IMR-90 (cell line): ENCODE measurements at regions not wholly inside any gene's neighbourhood (a gene's known extent, or its start where the extent isn't known, plus 50 kb on each side); places are given as distances from the start of the nearest gene placed in this dataset.

Experiments
- ATAC-seq: fragments of 200-7000 bp; cut with Tn5 transposase; 2 replicates; pipeline ENCODE4 v1.9.1; 2020; ENCODE audit warnings: low read depth, mild to moderate bottlenecking, moderate library complexity
- BruUV-seq: library from RNA; stranded (reverse); fragments of 400-500 nt; replicated peaks from 2 replicates; lab custom pipeline; 2021; lab: Mats Ljungman, UMichigan
- CTCF ChIA-PET: fragments of 300-600 bp; formaldehyde crosslinking; extraction: SDS; loops from one replicate; lab custom pipeline; 2021; ENCODE audit warnings: antibody characterized with exemption; lab: Yijun Ruan, JAX
- POLR2A ChIA-PET: fragments of 300-600 bp; sonication (Branson Sonifier 250); formaldehyde crosslinking; loops from one replicate; lab custom pipeline; 2022; ENCODE audit warnings: antibody characterized with exemption; ENCODE audit not compliant: unreplicated experiment; lab: Charles Lee
- DNase-seq: peaks from one replicate; pipeline ENCODE4 v3.0.0; 2013
- H2AFZ ChIP-seq: replicated peaks from 2 replicates; pipeline ENCODE3; 2013; ENCODE audit warnings: low read length, mild to moderate bottlenecking; ENCODE audit not compliant: poor library complexity
- H2AK5ac ChIP-seq: 2 replicates; pipeline ENCODE4 v1.6.1; 2013; ENCODE audit warnings: low read depth, low read length, inconsistent platforms
- H2AK9ac ChIP-seq: replicated peaks from 2 replicates; pipeline ENCODE3; 2013; ENCODE audit warnings: mild to moderate bottlenecking, low read depth, low read length, moderate library complexity; ENCODE audit not compliant: poor library complexity
- H2BK120ac ChIP-seq: 2 replicates; pipeline ENCODE4 v1.6.1; 2013; ENCODE audit warnings: low read depth, low read length, inconsistent platforms
- H2BK15ac ChIP-seq: 3 replicates; pipeline ENCODE4 v1.6.1; 2013; ENCODE audit warnings: low read depth, low read length, inconsistent platforms
- H2BK20ac ChIP-seq: 2 replicates; pipeline ENCODE4 v1.6.1; 2013; ENCODE audit warnings: low read depth, mild to moderate bottlenecking, inconsistent platforms, low read length, moderate library complexity
- H2BK5ac ChIP-seq: 2 replicates; pipeline ENCODE4 v1.6.1; 2013; ENCODE audit warnings: mild to moderate bottlenecking, low read depth, low read length, inconsistent platforms; ENCODE audit not compliant: poor library complexity, severe bottlenecking
- H3K14ac ChIP-seq: replicated peaks from 2 replicates; pipeline ENCODE4 v1.6.1; 2013; ENCODE audit warnings: low read depth, low read length, inconsistent platforms
- H3K18ac ChIP-seq: 2 replicates; pipeline ENCODE4 v1.6.1; 2013; ENCODE audit warnings: low read depth, low read length, control low read depth
- H3K23ac ChIP-seq: 2 replicates; pipeline ENCODE4 v1.6.1; 2013; ENCODE audit warnings: low read depth, low read length, inconsistent platforms
- H3K27ac ChIP-seq: 2 replicates; pipeline ENCODE4 v1.5.1; 2013; ENCODE audit warnings: mild to moderate bottlenecking, control low read depth, low read length; ENCODE audit not compliant: insufficient read depth
- H3K27me3 ChIP-seq: 2 replicates; pipeline ENCODE4 v1.6.1; 2013; ENCODE audit warnings: low read length; ENCODE audit not compliant: control insufficient read depth, insufficient read depth
- H3K36me3 ChIP-seq: 2 replicates; pipeline ENCODE4 v1.6.1; 2013; ENCODE audit warnings: low read length, mixed read lengths; ENCODE audit not compliant: control insufficient read depth, insufficient read depth
- H3K4ac ChIP-seq: 2 replicates; pipeline ENCODE4 v1.6.1; 2013; ENCODE audit warnings: low read depth, low read length, inconsistent platforms
- H3K4me1 ChIP-seq: 2 replicates; pipeline ENCODE4 v1.6.1; 2013; ENCODE audit warnings: low read length, mixed read lengths; ENCODE audit not compliant: control insufficient read depth, insufficient read depth
- H3K4me2 ChIP-seq: 2 replicates; pipeline ENCODE4 v1.6.1; 2013; ENCODE audit warnings: low read depth, mild to moderate bottlenecking, control low read depth, low read length, moderate library complexity
- H3K4me3 ChIP-seq: 2 replicates; pipeline ENCODE4 v1.5.1; 2013; ENCODE audit warnings: low read depth, mild to moderate bottlenecking, control low read depth, low read length, moderate library complexity; ENCODE audit not compliant: insufficient read depth
- H3K56ac ChIP-seq: 2 replicates; pipeline ENCODE4 v1.6.1; 2013; ENCODE audit warnings: low read length, inconsistent platforms; ENCODE audit not compliant: insufficient read depth; ENCODE audit errors: extremely low read depth
- H3K79me1 ChIP-seq, 2 experiments: 2 replicates each; pipeline ENCODE4 v1.6.1; 2013; ENCODE audit warnings: low read length in 2 of 2, inconsistent platforms in 1 of 2, low read depth in 1 of 2
- H3K9ac ChIP-seq: 2 replicates; pipeline ENCODE4 v1.6.1; 2013; ENCODE audit warnings: low read depth, low read length, control low read depth
- H3K9me1 ChIP-seq: 2 replicates; pipeline ENCODE4 v1.6.1; 2013; ENCODE audit warnings: low read length, inconsistent platforms; ENCODE audit not compliant: insufficient read depth
- H3K9me3 ChIP-seq: 2 replicates; pipeline ENCODE4 v1.6.1; 2013; ENCODE audit warnings: low read length; ENCODE audit not compliant: control insufficient read depth, insufficient read depth
- H4K20me1 ChIP-seq: 2 replicates; pipeline ENCODE4 v1.6.1; 2013; ENCODE audit warnings: low read length, inconsistent platforms; ENCODE audit not compliant: insufficient read depth
- H4K5ac ChIP-seq: 2 replicates; pipeline ENCODE4 v1.6.1; 2013; ENCODE audit warnings: mild to moderate bottlenecking, low read depth, low read length, control low read depth
- H4K8ac ChIP-seq, 2 experiments: 2 replicates each; pipeline ENCODE4 v1.6.1; 2013; ENCODE audit warnings: low read depth in 2 of 2, low read length in 2 of 2, control low read depth in 1 of 2, inconsistent platforms in 1 of 2
- H4K91ac ChIP-seq: 2 replicates; pipeline ENCODE4 v1.6.1; 2013; ENCODE audit warnings: low read depth, low read length, inconsistent platforms; ENCODE audit not compliant: insufficient read depth
- MAFK ChIP-seq: IDR thresholded peaks from 2 replicates; pipeline ENCODE4 v1.6.1; 2012; ENCODE audit warnings: low read depth, low read length, improper control_type of control experiment
- MAZ ChIP-seq: IDR thresholded peaks from 2 replicates; pipeline ENCODE4 v1.6.1; 2012; ENCODE audit warnings: low read depth, mild to moderate bottlenecking, low read length, improper control_type of control experiment, moderate library complexity, borderline replicate concordance
- WGBS, 2 experiments: methylation state at CpG; one replicate each; pipeline versions ENCODE4 v1.1.5 to v1.1.7; 2013; ENCODE audit warnings: missing lambda C conversion rate in 2 of 2; ENCODE audit not compliant: insufficient read length in 1 of 2; ENCODE audit errors: extremely low coverage in 2 of 2; 5-methylcytosine and 5-hydroxymethylcytosine counted together
- dilution Hi-C: fragments of 300-500 bp; cut with HindIII; formaldehyde crosslinking; loops from one replicate; pipeline ENCODE4 v1.14.3; 2018; ENCODE audit warnings: low sequenced_read_pairs; ENCODE audit not compliant: unreplicated experiment
- in situ Hi-C: fragments of 300-500 bp; cut with MboI; formaldehyde crosslinking; loops from 3 replicates; pipeline ENCODE4 v1.14.3; 2019; ENCODE audit warnings: low sequenced_read_pairs, inconsistent platforms, mixed read lengths
- intact Hi-C: fragments of 100-400 bp; cut with micrococcal nuclease; formaldehyde crosslinking; loops from 2 replicates; pipeline ENCODE4 v1.10.0; 2022
- TF ChIP-seq, protein P1 (sequence below): fragments of 150-350 bp; IDR thresholded peaks from 2 replicates; pipeline ENCODE4 v1.6.1; 2017; ENCODE audit warnings: mild to moderate bottlenecking, antibody characterized with exemption, low read length, low read depth
- TF ChIP-seq, protein P2 (sequence below): conservative IDR thresholded peaks from 2 replicates; pipeline ENCODE4 v1.5.1; 2012; ENCODE audit warnings: mild to moderate bottlenecking, low read depth, low read length, improper control_type of control experiment

DNA sequence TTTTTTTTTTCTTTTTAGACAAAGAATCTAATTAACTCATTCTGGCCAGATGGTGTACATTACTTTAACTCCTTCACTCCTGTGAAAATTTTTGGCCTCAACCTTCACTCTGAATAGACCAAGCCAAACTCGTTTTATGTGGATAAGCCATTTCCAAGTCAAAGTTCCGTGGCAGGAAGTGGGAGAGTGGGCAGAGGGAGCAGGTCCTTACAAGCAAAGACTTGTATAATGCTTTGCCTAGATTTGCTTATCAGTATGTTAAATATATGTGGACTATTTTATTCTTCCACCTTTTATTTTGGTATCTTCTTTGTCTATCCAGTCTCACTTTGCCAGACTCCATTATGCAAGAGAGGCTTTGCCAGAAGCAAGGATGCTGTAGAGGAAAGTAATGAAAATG lies 178.1 kb upstream of the TNP1 start:
- H4K5ac ChIP-seq = peak overlapping the region; percentile 74; the same call in 1 of the 2 replicates
- H2BK15ac ChIP-seq = no peak overlapping the region
- no peak overlapping the region for H2BK5ac ChIP-seq
- ATAC-seq (no peak), DNase-seq (no peak)
- H3K9me3 ChIP-seq = no peaks in the 10 kb centered on the region
- no peak overlapping the region for H3K56ac ChIP-seq
- H2AK5ac ChIP-seq = no peak overlapping the region; the same call in 1 of the 2 replicates
- H3K4me1 ChIP-seq = peaks cover 11% of the 10 kb centered on the region; the same call in 1 of the 2 replicates
- CTCF ChIA-PET = no interaction called here
- no peak overlapping the region for H2AK9ac ChIP-seq
- no peaks in the 10 kb centered on the region for H4K20me1 ChIP-seq
- POLR2A ChIA-PET = no interaction called here
- peak overlapping the region; percentile 44; the same call in 1 of the 2 replicates for H4K91ac ChIP-seq
- no peaks in the 10 kb centered on the region for H3K36me3 ChIP-seq
- no peak overlapping the region for H3K9ac ChIP-seq
- no peaks in the 10 kb centered on the region; the same call in 1 of the 2 replicates for H3K27me3 ChIP-seq
- dilution Hi-C loops (no loop called here), in situ Hi-C loops (no loop called here), intact Hi-C loops (no loop called here)
- H3K14ac ChIP-seq = 0 out of 2 replicates have a peak overlapping the region, but pooled peaks have one; percentile 55
- no CpG with 5 or more reads among the region's 2 CpGs for WGBS, 2 experiments
- no peak overlapping the region for H2BK20ac ChIP-seq
- no peak overlapping the region for H3K4me3 ChIP-seq
- TF ChIP-seq, protein P1, sequence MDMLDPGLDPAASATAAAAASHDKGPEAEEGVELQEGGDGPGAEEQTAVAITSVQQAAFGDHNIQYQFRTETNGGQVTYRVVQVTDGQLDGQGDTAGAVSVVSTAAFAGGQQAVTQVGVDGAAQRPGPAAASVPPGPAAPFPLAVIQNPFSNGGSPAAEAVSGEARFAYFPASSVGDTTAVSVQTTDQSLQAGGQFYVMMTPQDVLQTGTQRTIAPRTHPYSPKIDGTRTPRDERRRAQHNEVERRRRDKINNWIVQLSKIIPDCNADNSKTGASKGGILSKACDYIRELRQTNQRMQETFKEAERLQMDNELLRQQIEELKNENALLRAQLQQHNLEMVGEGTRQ = no peak
- no peak for TF ChIP-seq MAFK
- TF ChIP-seq MAZ = no peak
- TF ChIP-seq, protein P2, sequence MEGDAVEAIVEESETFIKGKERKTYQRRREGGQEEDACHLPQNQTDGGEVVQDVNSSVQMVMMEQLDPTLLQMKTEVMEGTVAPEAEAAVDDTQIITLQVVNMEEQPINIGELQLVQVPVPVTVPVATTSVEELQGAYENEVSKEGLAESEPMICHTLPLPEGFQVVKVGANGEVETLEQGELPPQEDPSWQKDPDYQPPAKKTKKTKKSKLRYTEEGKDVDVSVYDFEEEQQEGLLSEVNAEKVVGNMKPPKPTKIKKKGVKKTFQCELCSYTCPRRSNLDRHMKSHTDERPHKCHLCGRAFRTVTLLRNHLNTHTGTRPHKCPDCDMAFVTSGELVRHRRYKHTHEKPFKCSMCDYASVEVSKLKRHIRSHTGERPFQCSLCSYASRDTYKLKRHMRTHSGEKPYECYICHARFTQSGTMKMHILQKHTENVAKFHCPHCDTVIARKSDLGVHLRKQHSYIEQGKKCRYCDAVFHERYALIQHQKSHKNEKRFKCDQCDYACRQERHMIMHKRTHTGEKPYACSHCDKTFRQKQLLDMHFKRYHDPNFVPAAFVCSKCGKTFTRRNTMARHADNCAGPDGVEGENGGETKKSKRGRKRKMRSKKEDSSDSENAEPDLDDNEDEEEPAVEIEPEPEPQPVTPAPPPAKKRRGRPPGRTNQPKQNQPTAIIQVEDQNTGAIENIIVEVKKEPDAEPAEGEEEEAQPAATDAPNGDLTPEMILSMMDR = no peak
- H3K23ac ChIP-seq = no peak overlapping the region
- peak overlapping the region; percentile 76; the same call in 1 of the 2 replicates for H3K18ac ChIP-seq
- no peak overlapping the region for H2AFZ ChIP-seq
- BruUV-seq = no TSS peak
- peaks cover 2% of the 10 kb centered on the region; the same call in 1 of the 2 replicates for H3K9me1 ChIP-seq
- H4K8ac ChIP-seq = peak overlapping the region; percentile 9 to 20; a peak in 2 of 4 replicates
- no peak overlapping the region for H3K4me2 ChIP-seq
- no peaks in the 10 kb centered on the region for H3K79me1 ChIP-seq
- peak overlapping the region; percentile 14; the same call in 1 of the 2 replicates for H3K4ac ChIP-seq
- H3K27ac ChIP-seq = peak overlapping the region; percentile 60; the same call in 1 of the 2 replicates
- H2BK120ac ChIP-seq = peak overlapping the region; percentile 64; the same call in 1 of the 2 replicates
